DOHH2 (cell line): ENCODE measurements at regions not wholly inside any gene's neighbourhood (a gene's known extent, or its start where the extent isn't known, plus 50 kb on each side); places are given as distances from the start of the nearest gene placed in this dataset.

Experiments used
- CTCF ChIP-seq: fragments of 200-600 bp; sonication (generic); IDR thresholded peaks from one replicate; pipeline ENCODE4 v1.5.1; 2014; ENCODE audit warnings: antibody characterized with exemption, mild to moderate bottlenecking, low read depth, low read length; ENCODE audit not compliant: poor library complexity, severe bottlenecking
- EZH2phosphoT487 ChIP-seq: fragments of 200-600 bp; sonication (generic); IDR thresholded peaks from 2 replicates; pipeline ENCODE4 v1.6.1; 2017; ENCODE audit warnings: borderline replicate concordance, mild to moderate bottlenecking, antibody characterized with exemption, low read length, moderate library complexity, mixed read lengths

- TF ChIP-seq CTCF = no peak
- TF ChIP-seq EZH2phosphoT487 = no peak
These were observed 1132.5 kb downstream of the TUSC7 start for GRCh38 chr3:117842086-117842485.
